PFSK-1 (cell line): ENCODE measurements at regions not wholly inside any gene's neighbourhood (a gene's known extent, or its start where the extent isn't known, plus 50 kb on each side); places are given as distances from the start of the nearest gene placed in this dataset.

Source experiments
- POLR2AphosphoS5 ChIP-seq: IDR thresholded peaks from 2 replicates; pipeline ENCODE4 v1.6.1; 2012; ENCODE audit warnings: low read depth, mild to moderate bottlenecking, control low read depth, low read length, moderate library complexity
- TAF1 ChIP-seq: IDR thresholded peaks from 2 replicates; pipeline ENCODE4 v1.6.1; 2012; ENCODE audit warnings: low read length, control low read depth, borderline replicate concordance; ENCODE audit not compliant: insufficient read depth

GRCh38 chr7:153529100-153529499, 523.1 kb upstream of the DPP6 start:
- TF ChIP-seq TAF1 (no peak), POLR2AphosphoS5 (no peak)
